ENCODE measurements at regions not wholly inside any gene's neighbourhood (a gene's known extent, or its start where the extent isn't known, plus 50 kb on each side); places are given as distances from the start of the nearest gene placed in this dataset.

DNA sequence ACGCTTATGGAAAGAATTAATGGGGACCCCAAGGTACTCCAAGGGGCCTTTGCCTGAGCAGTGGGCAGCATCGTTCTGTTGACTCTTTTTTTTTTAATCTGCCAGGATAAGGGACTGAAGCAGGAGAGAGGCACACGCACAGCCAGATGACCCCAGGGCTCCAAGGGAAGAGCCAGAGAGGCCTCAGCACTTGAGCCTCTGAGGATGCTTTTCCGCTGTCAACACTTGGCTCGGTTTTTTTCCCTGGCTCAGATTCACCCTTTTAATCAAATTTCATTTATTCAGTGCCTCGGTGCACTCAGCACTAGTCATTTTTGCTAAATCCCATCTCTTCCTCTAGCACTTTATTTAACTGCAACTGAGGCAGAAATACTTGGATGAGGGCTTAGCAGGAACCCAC lies 226.3 kb downstream of the FGF9 start:
- DNase-seq = peak; percentile 8
- no CpG with 5 or more reads among the region's 6 CpGs for WGBS (ENCODE audit: extremely low coverage, insufficient read length, low lambda C conversion rate)
- no peak overlapping the region for H2BK5ac ChIP-seq (ENCODE audit: insufficient read length, low read length)
- no peak overlapping the region for H3K4me2 ChIP-seq (ENCODE audit: insufficient read depth, insufficient read length, low read length)
- no peaks in the 10 kb centered on the region for H3K79me1 ChIP-seq (ENCODE audit: insufficient read depth, low read depth, low read length, poor library complexity, severe bottlenecking)
- no peak overlapping the region for H2AK5ac ChIP-seq (ENCODE audit: insufficient read length, low read length)
- no peaks in the 10 kb centered on the region for H3K9me3 ChIP-seq (ENCODE audit: control insufficient read depth, low read depth, low read length)
- H4K91ac ChIP-seq (ENCODE audit: insufficient read length, low read depth, low read length) = no peak overlapping the region
- no peaks in the 10 kb centered on the region for H3K4me1 ChIP-seq (ENCODE audit: insufficient read depth, low read length)
- H3K9me3 Mint-ChIP-seq = no peaks in the 10 kb centered on the region
- H3K79me2 ChIP-seq (ENCODE audit: insufficient read depth, low read length) = no peaks in the 10 kb centered on the region
- H4K5ac ChIP-seq (ENCODE audit: insufficient read length, low read depth, low read length) = no peak overlapping the region
- no peaks in the 10 kb centered on the region for H3K27me3 ChIP-seq (ENCODE audit: insufficient read depth, low read length)
- H3K36me3 Mint-ChIP-seq (ENCODE audit: insufficient read depth in 1 of 3, low read depth in 3 of 3) = no peaks in the 10 kb centered on the region
- H3K4me1 Mint-ChIP-seq = peaks cover 5 to 17% of the 10 kb centered on the region in 2 experiments
- no peak overlapping the region for H3K27ac ChIP-seq (ENCODE audit: insufficient read length, low read depth, low read length)
- H3K18ac ChIP-seq (ENCODE audit: insufficient read length, low read depth, low read length) = no peak overlapping the region
- H2BK120ac ChIP-seq (ENCODE audit: low read depth, low read length, poor library complexity, severe bottlenecking) = no peak overlapping the region
- H3K27me3 Mint-ChIP-seq (ENCODE audit: low read depth) = no peaks in the 10 kb centered on the region; the same call in 1 of the 2 replicates
- H3K27ac Mint-ChIP-seq = no peak overlapping the region
- no peak overlapping the region for H3K14ac ChIP-seq (ENCODE audit: insufficient read depth, low read length)
- no peak overlapping the region for H3K4ac ChIP-seq (ENCODE audit: low read depth, low read length)
- no peak overlapping the region for H2BK20ac ChIP-seq (ENCODE audit: low read depth, low read length, poor library complexity, severe bottlenecking)
- no peak overlapping the region for H3K9ac ChIP-seq (ENCODE audit: extremely low read depth, insufficient read length, low read length)
- H3T11ph ChIP-seq (ENCODE audit: low read length) = no peak overlapping the region
- no peaks in the 10 kb centered on the region for H4K20me1 ChIP-seq (ENCODE audit: control insufficient read depth, insufficient read depth, insufficient read length)
- no peak overlapping the region for H4K8ac ChIP-seq (replicated peaks; ENCODE audit: insufficient read length, low read depth, low read length)
- no peak overlapping the region for H3K4me3 Mint-ChIP-seq
- no peak overlapping the region for H2BK12ac ChIP-seq (ENCODE audit: insufficient read length, low read depth, low read length)
- no peak overlapping the region for H3K23ac ChIP-seq (ENCODE audit: insufficient read length, low read depth, low read length)
- TF ChIP-seq, protein P1, sequence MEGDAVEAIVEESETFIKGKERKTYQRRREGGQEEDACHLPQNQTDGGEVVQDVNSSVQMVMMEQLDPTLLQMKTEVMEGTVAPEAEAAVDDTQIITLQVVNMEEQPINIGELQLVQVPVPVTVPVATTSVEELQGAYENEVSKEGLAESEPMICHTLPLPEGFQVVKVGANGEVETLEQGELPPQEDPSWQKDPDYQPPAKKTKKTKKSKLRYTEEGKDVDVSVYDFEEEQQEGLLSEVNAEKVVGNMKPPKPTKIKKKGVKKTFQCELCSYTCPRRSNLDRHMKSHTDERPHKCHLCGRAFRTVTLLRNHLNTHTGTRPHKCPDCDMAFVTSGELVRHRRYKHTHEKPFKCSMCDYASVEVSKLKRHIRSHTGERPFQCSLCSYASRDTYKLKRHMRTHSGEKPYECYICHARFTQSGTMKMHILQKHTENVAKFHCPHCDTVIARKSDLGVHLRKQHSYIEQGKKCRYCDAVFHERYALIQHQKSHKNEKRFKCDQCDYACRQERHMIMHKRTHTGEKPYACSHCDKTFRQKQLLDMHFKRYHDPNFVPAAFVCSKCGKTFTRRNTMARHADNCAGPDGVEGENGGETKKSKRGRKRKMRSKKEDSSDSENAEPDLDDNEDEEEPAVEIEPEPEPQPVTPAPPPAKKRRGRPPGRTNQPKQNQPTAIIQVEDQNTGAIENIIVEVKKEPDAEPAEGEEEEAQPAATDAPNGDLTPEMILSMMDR (conservative IDR thresholded peaks at IDR 0.05) = no peak
- no peaks in the 10 kb centered on the region for H3K23me2 ChIP-seq (ENCODE audit: insufficient read length, low read depth, low read length, poor library complexity, severe bottlenecking)
- no peak overlapping the region for H2AFZ ChIP-seq (ENCODE audit: low read length)
- H3K56ac ChIP-seq (ENCODE audit: insufficient read length, low read depth, low read length) = no peak overlapping the region
- H2BK15ac ChIP-seq (ENCODE audit: low read depth, low read length) = no peak overlapping the region
